HG02870 (cell line): ENCODE measurements at regions not wholly inside any gene's neighbourhood (a gene's known extent, or its start where the extent isn't known, plus 50 kb on each side); places are given as distances from the start of the nearest gene placed in this dataset.

Experiments used
- ATAC-seq: cut with Tn5 transposase; IDR thresholded peaks from one replicate; pipeline ENCODE4 v1.9.1; 2021; ENCODE audit warnings: mild to moderate bottlenecking, moderate library complexity; ENCODE audit not compliant: unreplicated experiment

GRCh38 chr5:161134956-161135355, 282.9 kb upstream of the ATP10B start:
- ATAC-seq: no peak

GRCh38 chr5:161134083-161134482, 282.1 kb upstream of the ATP10B start:
- ATAC-seq: no peak

DNA sequence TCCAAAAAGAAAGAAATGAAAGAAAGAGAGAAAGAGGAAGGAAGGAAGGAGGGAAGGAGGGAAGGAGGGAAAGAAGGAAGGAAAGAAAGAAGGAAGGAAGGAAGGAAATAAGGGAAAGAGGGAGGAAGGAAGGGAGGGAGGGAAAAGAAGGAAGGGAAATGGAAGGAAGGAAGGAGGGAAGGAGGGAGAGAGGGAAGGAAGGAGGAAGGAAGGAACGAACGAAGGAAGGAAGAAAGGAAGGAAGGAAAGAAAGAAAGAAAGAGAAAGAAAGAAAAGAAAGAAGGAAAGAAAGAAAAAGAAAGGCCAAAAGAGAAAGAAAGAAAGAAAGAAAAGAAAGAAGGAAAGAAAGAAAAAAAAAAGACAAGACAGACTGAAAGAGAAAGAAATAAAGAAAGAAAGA, 263.9 kb upstream of the ATP10B start:
- no peak for ATAC-seq

DNA sequence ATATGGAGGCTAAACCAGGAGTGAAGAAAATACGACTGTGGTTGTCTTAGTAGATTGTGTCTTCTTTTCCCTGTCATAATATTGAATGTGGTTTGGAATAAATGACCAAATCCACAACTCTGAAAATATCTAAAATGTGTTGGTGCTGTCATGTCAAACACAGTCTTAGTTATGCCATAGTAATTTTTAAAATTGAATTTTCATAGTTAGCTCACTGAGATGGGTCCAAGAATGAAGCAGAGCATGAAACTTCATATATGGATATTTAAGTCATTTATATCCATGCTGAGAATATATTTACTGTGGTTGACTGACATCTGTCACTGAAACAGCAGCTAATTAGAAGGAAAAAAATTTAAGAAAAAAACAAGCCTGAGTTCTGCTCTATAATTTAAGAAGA, 260.4 kb upstream of the ATP10B start:
- ATAC-seq: no peak

DNA sequence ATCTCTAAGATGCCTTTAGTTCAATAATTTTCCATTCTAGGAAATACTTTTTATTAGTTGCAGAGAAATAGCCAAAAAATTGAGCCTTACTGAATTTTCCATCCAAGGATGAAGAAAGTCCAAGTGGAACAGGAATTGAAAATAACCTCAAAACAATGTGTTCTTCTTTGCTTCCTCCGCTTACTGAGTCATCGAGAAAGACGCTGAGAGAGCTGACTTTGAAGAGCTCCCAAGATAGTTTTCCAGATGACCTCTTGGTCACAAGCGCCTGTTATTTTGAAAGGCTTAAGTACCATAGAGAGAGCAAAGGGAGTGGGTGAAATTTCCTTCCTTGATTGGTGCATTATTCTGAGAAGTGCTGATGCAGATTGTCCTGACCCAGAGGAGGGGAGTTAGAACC, 253.5 kb upstream of the ATP10B start:
- no peak for ATAC-seq

- no peak for ATAC-seq
These were observed 246.5 kb upstream of the ATP10B start for GRCh38 chr5:161098516-161098915.

GRCh38 chr5:161096581-161096980, 244.6 kb upstream of the ATP10B start:
- ATAC-seq: no peak

GRCh38 chr5:161095953-161096352, 243.9 kb upstream of the ATP10B start:
- no peak for ATAC-seq

- no peak for ATAC-seq
These were observed 242.4 kb upstream of the ATP10B start for GRCh38 chr5:161094411-161094810.

- ATAC-seq: no peak
These were observed 241.1 kb upstream of the ATP10B start for GRCh38 chr5:161093100-161093499.

DNA sequence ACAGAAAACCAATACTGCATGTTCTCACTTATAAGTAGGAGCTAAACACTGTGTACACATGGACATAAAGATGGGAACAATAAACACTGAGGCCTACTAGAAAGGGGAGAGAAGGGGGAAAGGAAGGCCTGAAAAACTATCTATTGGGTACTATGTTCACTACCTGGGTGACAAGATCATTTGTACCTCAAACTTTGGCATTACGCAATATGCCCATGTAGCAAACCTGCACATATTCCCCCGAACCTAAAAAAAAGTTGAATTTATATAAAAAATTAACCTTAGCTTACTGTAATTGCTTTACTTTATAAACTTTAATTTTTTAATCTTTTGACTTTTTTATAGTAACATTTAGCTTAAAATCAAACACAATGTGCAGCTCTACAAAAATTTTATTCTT, 237.6 kb upstream of the ATP10B start:
- ATAC-seq: no peak

- ATAC-seq: no peak
These were observed 234.4 kb upstream of the ATP10B start for GRCh38 chr5:161086461-161086860.

DNA sequence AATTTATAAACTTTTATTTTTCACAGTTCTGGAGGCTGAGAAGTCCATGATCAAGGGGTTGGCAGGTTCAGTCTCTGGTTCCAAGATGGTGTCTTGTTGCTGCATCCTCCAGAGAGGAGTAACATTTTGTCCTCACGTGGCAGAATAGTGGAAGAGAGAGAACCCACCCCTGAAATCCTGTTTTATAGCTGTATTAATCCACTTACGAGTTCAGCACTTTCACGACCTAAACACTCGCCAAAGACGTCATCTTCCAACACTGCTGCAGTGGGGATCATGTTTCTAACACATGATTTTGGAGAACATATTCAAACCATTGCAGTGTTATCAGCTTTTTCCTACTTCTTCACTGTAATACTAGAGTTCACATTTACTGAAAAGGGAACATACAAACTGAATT, 233.0 kb upstream of the ATP10B start:
- ATAC-seq: no peak

DNA sequence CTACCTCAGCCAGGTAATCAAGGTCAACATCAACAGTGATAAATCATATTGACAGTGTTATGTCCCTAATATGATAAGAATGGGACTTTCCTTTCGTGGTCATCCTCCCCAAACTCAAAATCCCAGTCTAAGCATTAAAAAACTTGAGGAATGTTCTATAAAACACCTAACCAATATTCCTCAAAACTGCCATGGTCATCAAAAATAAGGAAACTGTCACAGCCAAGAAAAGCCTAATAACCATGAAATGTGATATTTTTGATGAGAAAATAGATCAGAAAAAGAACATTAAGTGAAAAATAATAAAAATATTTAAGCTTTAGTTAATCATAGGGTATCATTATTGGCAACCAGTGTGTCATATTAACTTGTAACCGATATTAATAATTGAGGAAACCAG, 232.1 kb upstream of the ATP10B start:
- no peak for ATAC-seq

- no peak for ATAC-seq
These were observed 226.8 kb upstream of the ATP10B start for GRCh38 chr5:161078793-161079192.

GRCh38 chr5:161077936-161078545, 226.0 kb upstream of the ATP10B start:
- ATAC-seq: no peak

DNA sequence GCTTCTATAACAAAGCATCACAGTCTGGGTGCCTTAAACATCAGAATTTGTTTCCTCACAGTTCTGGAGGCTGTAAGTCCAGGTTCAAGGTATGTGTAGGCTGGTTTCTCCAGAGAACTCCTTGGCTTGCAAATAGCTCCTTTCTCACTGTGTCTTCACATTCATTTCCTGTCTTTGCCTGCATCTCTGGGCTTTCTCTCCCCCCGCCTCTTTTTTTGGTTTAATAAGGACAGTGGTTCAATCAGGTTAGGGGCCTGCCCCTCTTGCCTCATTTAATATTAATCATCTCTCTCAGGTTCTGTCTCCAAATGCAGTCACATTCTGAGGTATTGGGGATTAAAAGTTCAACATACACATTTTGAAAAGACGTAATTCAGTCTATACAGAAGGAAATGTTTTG, 225.5 kb upstream of the ATP10B start:
- no peak for ATAC-seq

GRCh38 chr5:161064781-161065180, 212.8 kb upstream of the ATP10B start:
- ATAC-seq: no peak

DNA sequence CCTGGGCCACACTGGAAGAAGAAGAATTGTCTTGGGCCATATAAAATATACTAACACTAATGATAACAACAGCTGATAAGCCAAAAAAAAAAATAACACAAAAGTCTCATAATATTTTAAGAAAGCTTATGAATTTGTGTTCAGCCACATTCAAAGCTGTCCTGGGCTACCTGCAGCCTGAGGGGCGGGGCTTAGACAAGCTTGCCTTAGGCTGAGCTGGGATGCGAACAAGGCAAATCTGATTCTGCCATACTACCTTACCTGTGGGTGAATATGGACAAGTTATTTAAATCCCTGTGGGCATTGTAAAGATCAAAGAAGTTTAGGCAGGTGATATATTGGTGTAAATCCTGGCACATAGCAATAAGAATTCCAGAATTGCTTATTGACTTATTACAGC, 212.3 kb upstream of the ATP10B start:
- no peak for ATAC-seq

DNA sequence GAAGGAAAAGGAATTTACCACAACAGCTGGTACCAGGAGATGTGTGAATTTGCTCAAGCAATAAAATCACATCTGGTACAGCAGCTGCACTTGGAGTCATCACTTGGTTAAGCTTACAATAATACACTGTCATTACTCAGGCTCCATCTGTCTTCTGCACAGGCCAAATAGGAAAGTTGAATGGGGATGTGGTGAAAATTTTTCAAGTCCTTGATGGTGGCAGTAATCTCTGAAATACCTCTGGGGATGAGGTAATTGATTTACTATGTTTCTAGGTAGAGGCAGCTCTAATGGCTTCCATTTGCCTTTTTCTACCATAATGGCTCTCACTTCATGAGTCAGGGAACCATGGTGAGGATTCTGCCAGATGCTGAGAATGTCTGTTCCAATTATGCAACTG, 206.8 kb upstream of the ATP10B start:
- no peak for ATAC-seq

DNA sequence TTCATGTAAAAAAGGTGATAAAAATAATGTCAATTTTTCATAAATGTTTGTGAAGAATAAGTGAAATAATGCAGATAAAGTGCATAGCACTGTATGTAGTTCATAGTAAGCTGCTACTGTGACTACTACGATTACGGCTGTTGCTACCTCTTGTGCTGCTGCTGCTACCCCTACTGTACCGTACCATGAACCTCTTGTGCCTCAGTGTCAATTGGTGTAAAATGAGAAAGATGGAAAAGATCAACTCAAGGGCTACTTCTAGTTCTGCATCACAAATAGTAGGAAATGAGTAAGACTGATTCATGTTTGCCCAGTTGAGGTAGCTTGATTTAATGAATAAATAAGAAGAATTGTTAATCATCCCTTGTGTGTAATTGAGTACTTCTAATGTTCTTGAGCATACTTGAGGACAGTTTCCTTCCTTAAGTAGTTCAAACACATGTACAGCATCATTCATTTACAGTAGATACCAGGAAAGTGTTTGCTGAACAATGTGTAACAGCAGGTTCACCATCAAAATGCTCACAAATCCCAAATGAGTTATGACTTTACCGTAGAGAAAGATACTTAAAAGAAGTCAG, 200.0 kb upstream of the ATP10B start:
- ATAC-seq: no peak

GRCh38 chr5:161047024-161047423, 195.0 kb upstream of the ATP10B start:
- no peak for ATAC-seq

DNA sequence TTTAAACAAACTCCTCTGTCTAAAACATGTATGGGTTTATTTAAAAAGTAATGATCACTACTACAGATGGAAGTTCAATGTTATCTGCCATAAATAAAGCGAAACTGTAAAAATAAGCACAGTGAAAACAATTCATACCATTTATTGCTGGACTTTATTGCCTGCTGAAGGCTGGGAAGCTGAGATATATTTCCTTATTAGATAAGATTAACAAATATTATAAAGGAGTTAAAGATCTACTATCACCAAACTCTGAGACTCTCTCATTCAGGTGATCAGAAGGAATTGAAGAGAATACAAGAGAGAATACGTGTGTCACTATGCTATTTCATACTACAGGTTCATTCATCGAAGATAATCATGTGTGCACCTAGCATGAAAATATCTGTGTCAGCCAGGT, 190.9 kb upstream of the ATP10B start:
- ATAC-seq: no peak
